ENCODE measurements at regions not wholly inside any gene's neighbourhood (a gene's known extent, or its start where the extent isn't known, plus 50 kb on each side); places are given as distances from the start of the nearest gene placed in this dataset.

DNA sequence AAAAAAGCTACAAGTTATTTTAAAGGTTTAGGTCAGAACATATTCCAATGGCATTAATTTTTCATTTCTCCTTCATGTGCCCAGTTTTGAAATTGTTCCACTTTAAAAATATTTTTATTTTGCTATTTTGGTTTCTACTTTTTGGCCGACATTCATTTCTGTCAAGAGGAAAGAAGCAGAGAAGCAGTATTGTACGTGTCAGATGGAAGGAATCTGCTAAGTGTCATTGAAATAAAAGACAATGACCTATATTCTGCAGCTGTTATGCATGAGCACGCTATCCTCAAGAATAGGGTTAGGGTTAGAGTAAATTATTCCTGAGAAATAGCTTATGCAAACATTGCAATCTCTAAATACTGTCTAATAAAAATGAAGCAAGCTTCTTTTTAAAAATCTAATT is 941.7 kb downstream of the TUSC7 start:
- Mint-ChIP-seq H3K4me3 (no peak overlapping the region), H3K36me3 (ENCODE audit: low read depth) (no peaks in the 10 kb centered on the region), H3K4me1 (ENCODE audit: low read depth) (no peaks in the 10 kb centered on the region), H3K9me3 (no peaks in the 10 kb centered on the region), H3K27me3 (no peaks in the 10 kb centered on the region), H3K27ac (no peak overlapping the region)
- DNase-seq: no peak

DNA sequence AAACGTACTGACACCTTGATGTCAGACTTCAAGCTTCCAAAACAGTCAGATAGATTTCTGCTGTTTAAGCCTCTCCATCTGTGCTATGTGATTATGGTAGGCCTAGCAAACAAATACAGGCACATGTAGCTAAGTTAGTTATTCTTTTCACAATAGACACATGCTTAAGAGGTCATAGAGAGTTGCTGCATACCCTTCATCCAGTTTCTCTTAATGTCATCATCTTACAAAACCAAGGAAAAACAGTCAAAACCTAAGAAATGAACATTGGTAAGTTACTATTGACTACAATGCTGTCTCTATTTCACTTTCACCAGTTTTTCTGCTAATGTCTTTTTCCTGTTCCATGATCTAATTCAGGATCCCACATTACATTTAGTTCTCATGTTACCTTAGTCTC is 946.8 kb downstream of the TUSC7 start:
- Mint-ChIP-seq H3K9me3 (no peaks in the 10 kb centered on the region), H3K27me3 (no peaks in the 10 kb centered on the region), H3K4me3 (no peak overlapping the region), H3K27ac (no peak overlapping the region), H3K36me3 (ENCODE audit: low read depth) (no peaks in the 10 kb centered on the region), H3K4me1 (ENCODE audit: low read depth) (no peaks in the 10 kb centered on the region)
- no peak for DNase-seq

DNA sequence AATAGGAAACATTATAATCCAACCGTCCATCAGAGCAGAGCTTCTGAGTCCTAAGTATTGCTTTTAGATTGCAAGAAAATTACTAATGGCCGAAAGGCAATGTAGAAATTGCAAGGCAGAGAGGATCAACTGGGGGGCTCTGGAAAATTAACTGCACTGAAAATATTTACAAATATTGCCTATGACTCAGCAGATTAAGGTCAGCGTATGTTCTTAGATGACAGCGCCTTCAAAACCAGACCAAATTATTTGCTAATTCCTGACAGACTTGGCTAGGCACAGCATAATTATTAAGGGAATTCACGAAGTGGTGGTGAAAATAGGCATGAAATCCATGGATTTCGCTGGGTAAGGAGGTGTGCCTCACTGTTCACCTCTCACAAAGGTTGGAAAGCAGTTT is 947.7 kb downstream of the TUSC7 start:
- H3K4me3 Mint-ChIP-seq: no peak overlapping the region
- no peaks in the 10 kb centered on the region for H3K4me1 Mint-ChIP-seq (ENCODE audit: low read depth)
- no peak overlapping the region for H3K27ac Mint-ChIP-seq
- H3K27me3 Mint-ChIP-seq: no peaks in the 10 kb centered on the region
- no peaks in the 10 kb centered on the region for H3K36me3 Mint-ChIP-seq (ENCODE audit: low read depth)
- no peaks in the 10 kb centered on the region for H3K9me3 Mint-ChIP-seq
- no peak for DNase-seq

DNA sequence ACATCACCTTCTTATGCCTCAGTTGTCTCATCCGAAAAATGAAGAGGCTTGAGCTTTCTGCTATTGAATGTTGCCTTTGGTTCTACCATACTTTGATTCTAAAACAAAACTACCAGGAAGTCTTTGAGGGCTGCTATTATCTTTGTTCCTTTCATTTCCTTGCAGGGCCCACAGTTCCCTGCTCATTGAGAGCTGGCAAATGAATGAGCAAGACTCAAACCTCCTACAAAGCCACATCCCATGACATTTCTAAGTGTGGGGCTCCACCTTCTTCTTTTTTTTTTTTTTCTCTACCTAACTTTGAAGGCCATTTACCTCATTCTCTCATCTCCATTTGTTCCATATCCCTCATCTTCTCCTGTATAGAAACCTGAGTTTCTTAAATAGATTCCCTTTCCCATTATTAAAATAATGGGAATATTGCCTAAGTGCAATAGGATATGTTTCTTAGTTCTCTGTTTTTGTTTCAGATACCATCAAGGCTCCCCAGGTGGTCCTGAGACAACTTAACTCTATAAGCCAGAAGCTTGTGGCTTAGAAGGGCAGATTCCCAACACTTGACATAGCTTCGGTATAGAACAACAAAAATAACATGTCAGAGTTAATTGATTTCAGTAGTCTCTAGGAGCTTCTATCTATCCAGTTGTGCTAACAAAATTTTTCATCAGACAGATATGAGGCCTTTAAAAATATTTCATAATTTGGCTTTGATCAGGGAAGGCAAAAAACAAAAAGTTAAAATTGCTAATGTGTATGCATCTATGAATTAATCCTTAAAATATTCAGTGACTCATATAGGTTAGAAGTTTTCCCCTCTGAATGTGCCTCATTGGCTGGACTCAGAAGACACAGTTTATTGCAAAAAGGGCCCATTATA is 951.6 kb downstream of the TUSC7 start:
- H3K4me1 Mint-ChIP-seq (ENCODE audit: low read depth): no peaks in the 10 kb centered on the region
- H3K27ac Mint-ChIP-seq: no peak overlapping the region
- H3K9me3 Mint-ChIP-seq: no peaks in the 10 kb centered on the region
- no peaks in the 10 kb centered on the region for H3K36me3 Mint-ChIP-seq (ENCODE audit: low read depth)
- H3K27me3 Mint-ChIP-seq: no peaks in the 10 kb centered on the region
- no peak for DNase-seq
- H3K4me3 Mint-ChIP-seq: no peak overlapping the region

DNA sequence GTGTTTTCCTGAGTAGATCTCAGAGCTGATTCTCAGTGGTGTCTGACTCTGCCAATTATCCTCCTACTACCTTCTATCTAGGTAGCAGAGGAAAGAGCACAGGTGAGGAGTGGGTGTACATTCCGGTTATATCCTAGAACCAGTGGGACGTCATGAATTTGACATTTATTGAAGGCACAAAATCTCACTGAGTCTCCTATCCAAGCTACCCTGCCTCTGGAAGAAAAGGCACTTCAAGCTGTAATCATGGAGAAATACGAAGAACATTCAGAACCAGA is 952.2 kb downstream of the TUSC7 start:
- H3K4me3 Mint-ChIP-seq: no peak overlapping the region
- H3K9me3 Mint-ChIP-seq: no peaks in the 10 kb centered on the region
- no peak overlapping the region for H3K27ac Mint-ChIP-seq
- no peaks in the 10 kb centered on the region for H3K4me1 Mint-ChIP-seq (ENCODE audit: low read depth)
- no peaks in the 10 kb centered on the region for H3K27me3 Mint-ChIP-seq
- no peaks in the 10 kb centered on the region for H3K36me3 Mint-ChIP-seq (ENCODE audit: low read depth)
- no peak for DNase-seq

DNA sequence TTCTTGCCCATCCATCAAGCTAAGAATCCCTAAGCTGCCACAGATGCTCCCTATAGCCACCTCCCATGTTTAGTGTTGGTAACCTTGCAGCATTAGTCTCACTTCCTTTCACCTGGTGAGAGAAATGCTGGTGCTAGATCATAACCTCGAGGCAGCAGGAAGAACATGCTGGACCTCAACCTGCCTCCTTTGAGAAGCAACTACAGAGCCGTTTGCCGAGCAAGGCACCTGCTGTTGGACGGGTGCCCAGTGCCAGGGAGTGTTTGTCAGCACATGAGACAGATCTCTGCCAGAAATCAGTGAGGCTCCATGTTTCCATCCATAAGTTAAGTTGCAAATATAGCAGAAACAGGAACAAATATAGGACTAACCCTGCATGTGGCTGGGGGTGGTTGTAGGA is 955.7 kb downstream of the TUSC7 start:
- DNase-seq: no peak
- Mint-ChIP-seq H3K4me3 (no peak overlapping the region), H3K27ac (no peak overlapping the region), H3K27me3 (no peaks in the 10 kb centered on the region), H3K36me3 (ENCODE audit: low read depth) (no peaks in the 10 kb centered on the region), H3K9me3 (peaks cover 5% of the 10 kb centered on the region), H3K4me1 (ENCODE audit: low read depth) (no peaks in the 10 kb centered on the region)

DNA sequence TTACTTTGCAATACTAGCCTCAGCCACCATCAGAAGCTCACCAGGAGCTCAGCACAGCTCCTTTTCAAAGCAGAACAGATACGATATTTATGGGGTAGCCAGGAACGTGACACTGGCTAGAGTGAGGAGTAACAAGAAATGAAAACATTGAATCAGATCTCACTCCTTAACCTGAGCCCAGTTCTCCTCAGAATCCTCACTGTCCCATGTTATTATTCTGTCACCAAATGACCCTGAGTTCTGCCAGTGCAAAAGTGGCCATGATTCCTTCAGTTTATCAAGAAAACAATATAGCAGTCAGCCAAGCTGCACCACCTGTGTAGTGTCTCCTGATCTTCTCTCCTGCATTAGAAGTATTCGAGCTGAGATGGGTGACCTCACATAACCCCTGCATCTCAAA is 956.7 kb downstream of the TUSC7 start:
- H3K4me3 Mint-ChIP-seq: no peak overlapping the region
- no peak overlapping the region for H3K27ac Mint-ChIP-seq
- H3K36me3 Mint-ChIP-seq (ENCODE audit: low read depth): no peaks in the 10 kb centered on the region
- DNase-seq: no peak
- no peaks in the 10 kb centered on the region for H3K27me3 Mint-ChIP-seq
- H3K4me1 Mint-ChIP-seq (ENCODE audit: low read depth): no peaks in the 10 kb centered on the region
- H3K9me3 Mint-ChIP-seq: peaks cover 5% of the 10 kb centered on the region

DNA sequence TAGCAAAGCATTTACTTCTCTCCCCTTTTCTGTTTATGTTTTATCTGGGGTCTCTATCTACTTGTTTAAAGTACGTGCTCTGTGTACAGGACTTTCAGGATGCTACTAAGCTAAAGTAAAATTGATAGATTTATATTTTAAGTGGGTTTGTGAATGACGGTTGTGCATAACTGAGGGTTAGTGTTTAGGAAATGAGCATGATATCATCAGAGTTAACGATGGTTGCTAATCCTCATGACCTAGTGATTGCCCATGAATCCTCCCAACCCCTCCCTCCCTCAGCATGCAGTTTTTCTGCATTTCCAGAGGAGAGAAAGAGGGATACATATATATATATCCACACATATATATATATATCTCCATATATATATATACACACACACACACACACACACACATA is 957.2 kb downstream of the TUSC7 start:
- no peak overlapping the region for H3K27ac Mint-ChIP-seq
- no peak overlapping the region for H3K4me3 Mint-ChIP-seq
- DNase-seq: no peak
- H3K4me1 Mint-ChIP-seq (ENCODE audit: low read depth): no peaks in the 10 kb centered on the region
- H3K9me3 Mint-ChIP-seq: peaks cover 5% of the 10 kb centered on the region
- no peaks in the 10 kb centered on the region for H3K36me3 Mint-ChIP-seq (ENCODE audit: low read depth)
- no peaks in the 10 kb centered on the region for H3K27me3 Mint-ChIP-seq

DNA sequence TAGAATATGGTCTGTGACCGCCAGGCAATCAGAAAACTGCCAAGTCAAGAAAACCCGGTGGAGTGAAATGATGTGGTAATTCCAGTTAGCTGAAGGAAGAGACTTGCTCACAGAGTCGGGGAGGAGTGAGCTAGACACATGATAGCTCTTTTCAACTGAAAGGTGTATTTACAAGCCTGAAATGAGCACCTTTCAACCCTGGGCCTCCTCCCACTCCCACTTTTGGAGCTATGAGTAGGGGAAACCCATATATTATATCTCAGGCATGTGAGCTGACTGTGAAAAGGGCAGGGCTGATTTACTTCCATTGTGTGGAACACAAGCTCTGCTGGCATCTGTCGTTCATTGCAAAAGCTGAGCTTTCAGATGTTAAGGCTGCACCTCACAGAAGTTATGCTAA is 960.2 kb downstream of the TUSC7 start:
- Mint-ChIP-seq H3K4me3 (no peak overlapping the region), H3K36me3 (ENCODE audit: low read depth) (no peaks in the 10 kb centered on the region), H3K4me1 (ENCODE audit: low read depth) (no peaks in the 10 kb centered on the region), H3K27ac (no peak overlapping the region), H3K27me3 (no peaks in the 10 kb centered on the region), H3K9me3 (peaks cover 5% of the 10 kb centered on the region)
- no peak for DNase-seq

DNA sequence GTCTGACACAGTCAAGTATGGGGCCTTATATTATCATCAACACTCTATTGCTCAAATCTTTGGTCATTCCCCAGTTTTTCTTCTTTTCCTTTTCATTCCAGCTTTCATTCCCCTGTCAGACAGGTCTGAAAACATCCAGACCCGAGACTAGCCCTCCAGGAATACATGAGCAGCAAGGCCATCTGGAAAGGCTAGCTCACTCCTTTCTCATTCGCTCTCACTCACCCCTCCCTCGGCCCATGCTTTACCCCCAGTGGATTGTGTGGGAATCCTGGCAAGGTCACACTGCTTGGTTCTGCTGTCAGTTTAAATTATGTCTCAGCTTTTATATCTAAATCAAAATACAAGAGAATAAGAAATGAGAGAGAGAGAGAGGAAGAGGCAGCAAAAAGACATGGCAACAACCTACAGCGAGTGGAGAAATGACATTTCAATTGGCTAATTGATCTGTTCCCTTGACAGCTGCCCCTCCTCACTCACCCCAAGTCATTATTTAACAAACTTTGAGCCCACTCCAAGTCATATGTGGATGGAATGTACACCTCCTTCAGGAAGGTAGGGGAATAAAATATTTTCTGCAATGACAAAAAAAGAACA is 962.2 kb downstream of the TUSC7 start:
- DNase-seq: no peak
- no peak overlapping the region for H3K27ac Mint-ChIP-seq
- no peak overlapping the region for H3K4me3 Mint-ChIP-seq
- H3K27me3 Mint-ChIP-seq: no peaks in the 10 kb centered on the region
- H3K9me3 Mint-ChIP-seq: peaks cover 5% of the 10 kb centered on the region
- H3K36me3 Mint-ChIP-seq (ENCODE audit: low read depth): no peaks in the 10 kb centered on the region
- no peaks in the 10 kb centered on the region for H3K4me1 Mint-ChIP-seq (ENCODE audit: low read depth)

DNA sequence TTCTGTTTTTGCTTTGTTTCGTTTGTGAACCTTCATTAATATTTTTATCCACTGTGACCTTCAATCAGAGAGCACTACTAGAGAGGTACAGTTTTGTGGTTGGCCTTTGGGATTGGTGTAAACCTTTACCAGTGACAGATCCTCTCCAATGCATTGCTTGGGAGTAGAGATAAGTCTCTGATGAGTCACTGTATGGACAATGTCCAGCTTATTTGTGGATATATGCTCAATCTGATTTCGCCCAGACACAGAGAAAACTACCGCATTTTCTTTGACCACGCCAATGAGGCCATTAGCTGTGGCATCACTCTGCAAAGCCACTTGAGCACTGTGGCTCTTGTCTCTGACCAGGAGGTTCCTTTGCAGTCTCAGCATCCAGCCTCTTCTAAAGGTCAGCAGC is 964.7 kb downstream of the TUSC7 start:
- Mint-ChIP-seq H3K36me3 (ENCODE audit: low read depth) (no peaks in the 10 kb centered on the region), H3K27ac (no peak overlapping the region), H3K4me1 (ENCODE audit: low read depth) (no peaks in the 10 kb centered on the region), H3K4me3 (no peak overlapping the region), H3K9me3 (peaks cover 4% of the 10 kb centered on the region), H3K27me3 (no peaks in the 10 kb centered on the region)
- DNase-seq: no peak

DNA sequence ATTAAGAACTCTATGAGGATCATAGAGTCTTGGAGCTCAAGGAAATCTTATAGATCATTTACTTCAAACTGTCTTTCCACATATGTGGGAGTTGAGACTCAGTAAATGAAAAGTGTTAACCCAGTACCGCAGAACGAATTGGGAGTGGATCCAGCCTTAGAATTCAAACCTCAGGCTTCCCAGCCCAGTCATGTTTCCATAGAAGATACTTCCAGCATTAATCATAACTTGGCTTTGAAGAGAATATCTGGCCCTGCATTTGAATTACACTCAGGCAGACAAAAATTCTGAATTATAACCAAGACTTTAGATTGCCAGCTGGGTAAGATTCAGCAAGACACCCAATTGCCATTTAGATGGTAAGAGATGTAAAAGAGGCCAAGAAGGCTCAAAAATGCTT is 972.0 kb downstream of the TUSC7 start:
- Mint-ChIP-seq H3K9me3 (peaks cover 4% of the 10 kb centered on the region), H3K4me1 (ENCODE audit: low read depth) (no peaks in the 10 kb centered on the region), H3K27me3 (no peaks in the 10 kb centered on the region), H3K4me3 (no peak overlapping the region), H3K27ac (no peak overlapping the region), H3K36me3 (ENCODE audit: low read depth) (no peaks in the 10 kb centered on the region)
- DNase-seq: no peak

DNA sequence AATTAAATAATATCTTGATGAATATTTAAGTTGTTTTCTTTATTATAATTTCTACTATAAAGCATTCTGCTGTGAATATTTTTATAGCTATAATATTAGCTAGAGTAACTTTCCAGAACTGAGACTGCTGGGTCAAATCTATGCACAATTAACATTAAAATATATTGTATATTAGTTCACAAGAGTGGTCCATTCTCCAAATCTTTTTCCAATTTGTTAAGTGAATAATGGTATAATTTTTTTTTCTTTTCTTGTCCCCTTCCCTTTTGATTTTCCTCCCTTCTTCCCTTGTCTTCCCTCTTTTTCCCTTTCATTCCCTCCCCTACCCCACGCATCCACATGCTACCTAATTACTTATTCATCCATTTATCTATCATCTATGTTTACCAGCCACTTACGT is 977.5 kb downstream of the TUSC7 start:
- Mint-ChIP-seq H3K36me3 (ENCODE audit: low read depth) (no peaks in the 10 kb centered on the region), H3K4me1 (ENCODE audit: low read depth) (no peaks in the 10 kb centered on the region), H3K27ac (no peak overlapping the region), H3K4me3 (no peak overlapping the region), H3K27me3 (no peaks in the 10 kb centered on the region), H3K9me3 (peaks cover 8% of the 10 kb centered on the region)
- no peak for DNase-seq

DNA sequence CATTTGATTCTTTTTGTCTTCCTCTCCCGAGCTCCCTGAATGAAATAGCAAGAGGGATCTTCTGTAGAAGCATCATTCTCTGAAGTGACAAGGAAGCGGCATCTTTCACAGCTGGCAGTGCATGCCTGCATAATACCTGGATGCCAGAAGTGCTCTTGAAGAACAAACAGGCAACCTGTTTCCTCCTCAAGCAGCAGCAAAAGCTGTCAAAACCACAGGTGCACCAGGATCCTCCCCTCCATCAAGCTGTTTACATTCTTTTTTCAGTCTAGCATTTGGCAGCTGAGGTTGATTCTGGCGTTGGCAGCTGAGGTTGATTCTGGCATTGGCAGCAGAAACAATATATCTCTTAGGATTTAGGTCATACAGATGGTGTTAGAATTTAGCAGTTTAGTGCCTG is 979.0 kb downstream of the TUSC7 start:
- Mint-ChIP-seq H3K4me1 (ENCODE audit: low read depth) (no peaks in the 10 kb centered on the region), H3K9me3 (peaks cover 8% of the 10 kb centered on the region), H3K27me3 (no peaks in the 10 kb centered on the region), H3K4me3 (no peak overlapping the region), H3K36me3 (ENCODE audit: low read depth) (no peaks in the 10 kb centered on the region), H3K27ac (no peak overlapping the region)
- DNase-seq: no peak

DNA sequence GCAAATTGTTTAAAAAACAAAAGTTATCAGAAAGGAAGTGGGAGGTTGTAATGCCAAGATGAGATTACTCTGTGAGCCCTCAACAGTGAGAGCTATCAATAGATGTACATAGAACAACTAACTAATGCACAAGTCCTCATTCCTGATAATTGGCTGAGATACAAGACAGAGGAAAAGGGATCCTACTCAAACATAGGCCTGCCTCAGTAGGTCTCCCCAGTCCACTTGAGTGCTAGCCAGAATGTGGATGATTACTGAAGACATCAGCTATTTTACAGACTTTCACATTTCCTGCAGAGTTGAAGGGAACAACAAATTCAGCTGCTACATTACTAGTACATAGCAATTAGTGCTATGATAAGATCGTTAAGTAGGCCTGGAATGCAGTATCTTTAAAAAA is 981.9 kb downstream of the TUSC7 start:
- peaks cover 11% of the 10 kb centered on the region for H3K9me3 Mint-ChIP-seq
- no peak overlapping the region for H3K4me3 Mint-ChIP-seq
- H3K36me3 Mint-ChIP-seq (ENCODE audit: low read depth): no peaks in the 10 kb centered on the region
- DNase-seq: no peak
- H3K4me1 Mint-ChIP-seq (ENCODE audit: low read depth): no peaks in the 10 kb centered on the region
- no peaks in the 10 kb centered on the region for H3K27me3 Mint-ChIP-seq
- H3K27ac Mint-ChIP-seq: no peak overlapping the region
